NCI-H1105 treated with DMSO at 0.1 percent for 48 hours (cell line): ENCODE measurements at regions not wholly inside any gene's neighbourhood (a gene's known extent, or its start where the extent isn't known, plus 50 kb on each side); places are given as distances from the start of the nearest gene placed in this dataset.

ENCODE experiments used
- DNase-seq: peaks from one replicate; lab custom pipeline; 2025; lab: John Stamatoyannopoulos, UW

GRCh38 chr9:120291050-120291449 is 288.9 kb downstream of the CDK5RAP2 start:
- DNase-seq = no peak

- no peak for DNase-seq
Observed at GRCh38 chr9:120289990-120290975, 289.7 kb downstream of the CDK5RAP2 start.

DNA sequence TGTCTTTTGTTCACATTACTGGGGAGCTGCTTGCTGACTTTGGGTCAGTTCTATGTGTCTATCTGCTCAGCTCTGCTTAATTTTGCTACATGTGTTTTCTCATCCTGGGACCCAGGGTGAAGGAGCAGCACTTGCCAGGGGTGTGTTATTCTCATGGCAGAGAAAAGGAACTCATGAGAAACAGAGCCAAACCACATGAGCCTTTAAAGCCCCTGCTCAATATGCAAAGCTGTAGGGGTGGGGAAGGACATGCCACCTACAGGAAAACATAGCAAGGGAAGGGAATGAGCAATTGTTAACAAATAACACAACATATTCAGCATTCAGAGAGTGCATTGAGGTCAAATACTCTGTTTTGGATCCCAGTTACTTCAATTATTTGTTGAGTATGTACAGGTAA is 290.9 kb downstream of the CDK5RAP2 start:
- no peak for DNase-seq

- no peak for DNase-seq
Observed at GRCh38 chr9:120286530-120286929, 293.4 kb downstream of the CDK5RAP2 start.

- DNase-seq = no peak
Observed at GRCh38 chr9:120284821-120285220, 295.1 kb downstream of the CDK5RAP2 start.

- no peak for DNase-seq
Observed at GRCh38 chr9:120281665-120282064, 298.3 kb downstream of the CDK5RAP2 start.

GRCh38 chr9:120267929-120268328 is 312.0 kb downstream of the CDK5RAP2 start:
- no peak for DNase-seq

DNA sequence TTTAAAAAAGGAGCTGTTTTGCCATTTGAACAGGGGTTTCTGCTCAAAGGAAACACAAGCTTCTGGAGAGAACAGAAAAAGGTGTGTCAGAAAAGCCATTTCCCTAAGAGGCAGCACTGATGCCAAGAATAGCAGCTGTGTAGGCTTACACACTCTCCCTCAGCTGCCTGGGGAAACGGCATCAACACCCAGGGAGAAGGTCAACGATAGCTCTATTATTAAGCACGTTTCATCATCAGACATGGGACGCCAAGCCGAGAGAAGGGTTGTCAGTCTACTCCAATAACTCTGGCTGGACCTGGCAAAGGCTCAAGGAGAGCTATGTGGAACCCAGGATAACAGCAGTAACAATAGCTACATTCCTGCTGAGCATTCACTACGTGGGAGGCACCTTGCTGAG is 314.2 kb downstream of the CDK5RAP2 start:
- peak; percentile 49 for DNase-seq

- no peak for DNase-seq
Observed at GRCh38 chr9:120264528-120264927, 315.4 kb downstream of the CDK5RAP2 start.

- no peak for DNase-seq
Observed at GRCh38 chr9:120263836-120264235, 316.1 kb downstream of the CDK5RAP2 start.

DNA sequence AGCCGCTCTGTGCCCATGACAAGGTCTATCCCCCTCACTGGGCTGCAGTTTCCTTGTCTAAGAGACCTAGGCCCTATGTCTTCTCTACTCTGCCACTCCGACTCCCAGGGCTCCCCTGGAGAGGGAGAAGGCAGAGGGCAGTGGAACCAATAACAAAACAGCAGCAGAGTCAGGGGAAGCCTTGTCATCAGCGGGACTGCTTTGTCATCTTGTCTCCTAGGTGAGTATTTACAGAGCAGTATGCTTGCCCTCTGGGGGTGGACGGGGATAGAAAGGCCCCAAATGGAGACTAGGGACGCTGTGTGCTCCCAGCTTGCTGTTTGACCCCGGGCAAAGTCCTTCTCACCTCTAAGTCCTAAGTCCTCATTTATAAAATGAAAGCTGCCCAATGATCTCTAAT is 318.5 kb downstream of the CDK5RAP2 start:
- DNase-seq = no peak

GRCh38 chr9:120259100-120259499 is 320.9 kb downstream of the CDK5RAP2 start:
- no peak for DNase-seq

- DNase-seq = no peak
Observed at GRCh38 chr9:120258096-120258495, 321.9 kb downstream of the CDK5RAP2 start.

DNA sequence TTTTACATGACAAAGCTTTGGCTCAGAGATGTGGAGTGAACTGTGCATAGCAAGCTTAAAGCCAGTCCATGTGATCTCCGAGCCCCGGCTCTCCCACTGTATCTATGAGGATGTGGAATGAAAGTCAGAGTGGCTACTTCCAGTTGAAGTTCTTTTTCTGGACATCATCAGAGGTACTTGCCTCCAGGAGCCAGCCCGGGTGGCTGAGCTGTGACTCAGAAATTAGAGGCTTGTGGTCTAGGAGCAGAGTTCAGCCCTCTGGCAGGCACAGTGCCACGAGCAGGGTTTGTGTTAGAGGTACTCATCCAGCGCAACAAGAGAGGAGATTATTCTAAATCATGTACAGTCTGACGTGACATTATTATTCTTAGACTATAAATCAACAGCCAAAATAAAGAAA is 322.5 kb downstream of the CDK5RAP2 start:
- DNase-seq = peak; percentile 32

DNA sequence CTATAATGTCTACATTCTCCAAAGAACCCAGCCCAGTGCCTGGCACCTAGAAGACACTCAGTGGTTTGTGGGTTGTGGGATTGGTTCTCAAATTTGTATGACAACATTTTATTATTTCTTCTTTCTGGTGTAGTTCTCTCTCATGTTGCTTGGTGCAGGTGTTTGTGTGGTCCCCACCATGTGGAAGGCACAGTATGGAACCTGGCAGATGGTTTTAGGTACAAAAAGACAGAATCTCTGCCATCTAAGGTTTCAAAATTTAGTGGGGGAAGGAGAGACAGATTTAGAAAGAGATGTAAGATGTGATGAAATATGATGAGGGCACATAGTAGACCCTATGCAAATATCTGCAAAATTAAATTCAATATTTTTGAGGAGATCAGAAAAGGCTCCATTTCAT is 323.8 kb downstream of the CDK5RAP2 start:
- DNase-seq = no peak

GRCh38 chr9:120252248-120252647 is 327.7 kb downstream of the CDK5RAP2 start:
- no peak for DNase-seq

GRCh38 chr9:120242116-120242811 is 337.7 kb downstream of the CDK5RAP2 start:
- DNase-seq = no peak

DNA sequence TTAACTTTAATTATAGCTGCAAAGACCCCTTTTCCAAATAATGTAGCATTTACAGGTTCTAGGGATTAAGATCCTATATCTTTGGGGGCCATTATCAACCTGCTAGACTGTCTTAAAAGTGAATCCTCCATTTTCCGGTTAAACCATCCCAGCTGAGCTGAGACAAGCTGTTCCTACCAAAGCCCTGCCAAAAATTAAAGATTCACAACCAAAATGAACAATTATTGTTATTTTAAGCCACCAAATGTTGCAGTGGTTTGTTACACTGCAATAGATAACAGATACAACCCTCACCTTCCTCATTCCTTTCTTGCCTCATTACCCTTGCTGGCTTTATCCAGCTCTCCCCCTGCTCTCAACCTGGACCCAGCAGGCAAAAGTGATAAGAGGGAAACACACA is 343.4 kb downstream of the CDK5RAP2 start:
- DNase-seq = no peak

GRCh38 chr9:120235081-120235480 is 344.9 kb downstream of the CDK5RAP2 start:
- no peak for DNase-seq

DNA sequence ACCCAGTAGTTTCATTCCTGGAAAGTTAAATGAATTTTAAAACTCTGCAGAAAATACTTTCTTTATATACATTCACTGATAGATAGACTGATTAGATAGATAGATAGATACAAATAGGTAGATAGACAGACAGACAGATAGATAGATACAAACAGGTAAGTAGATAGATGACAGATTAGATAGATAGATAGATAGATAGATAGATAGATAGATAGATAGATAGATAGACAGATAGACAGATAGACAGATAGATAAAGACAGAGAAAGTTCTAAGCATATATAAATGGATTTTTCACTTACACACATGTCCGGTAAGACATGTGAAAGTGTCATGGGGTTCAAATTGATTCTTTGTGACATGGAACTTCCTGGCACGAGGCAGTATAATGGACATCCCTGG is 349.7 kb downstream of the CDK5RAP2 start:
- no peak for DNase-seq

DNA sequence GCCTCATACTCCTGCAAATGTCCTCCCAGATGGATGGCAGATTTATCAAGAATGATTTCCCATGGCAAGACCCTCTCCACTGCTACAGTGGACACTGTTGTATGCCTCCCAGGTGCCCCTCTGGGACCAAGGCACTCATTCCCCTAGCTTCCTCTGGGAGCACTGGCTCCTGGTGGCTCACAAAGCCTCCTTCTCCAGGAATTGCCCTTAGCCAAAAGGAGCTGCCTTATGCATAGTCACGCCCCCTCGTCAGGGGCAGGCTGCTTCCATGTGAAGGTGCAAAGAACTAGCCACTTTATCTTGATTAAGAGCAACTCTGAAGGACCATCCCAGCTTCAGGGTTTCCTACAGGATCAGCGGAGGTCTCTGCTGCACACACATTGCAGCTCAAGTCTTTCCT is 358.1 kb downstream of the CDK5RAP2 start:
- DNase-seq = no peak

DNA sequence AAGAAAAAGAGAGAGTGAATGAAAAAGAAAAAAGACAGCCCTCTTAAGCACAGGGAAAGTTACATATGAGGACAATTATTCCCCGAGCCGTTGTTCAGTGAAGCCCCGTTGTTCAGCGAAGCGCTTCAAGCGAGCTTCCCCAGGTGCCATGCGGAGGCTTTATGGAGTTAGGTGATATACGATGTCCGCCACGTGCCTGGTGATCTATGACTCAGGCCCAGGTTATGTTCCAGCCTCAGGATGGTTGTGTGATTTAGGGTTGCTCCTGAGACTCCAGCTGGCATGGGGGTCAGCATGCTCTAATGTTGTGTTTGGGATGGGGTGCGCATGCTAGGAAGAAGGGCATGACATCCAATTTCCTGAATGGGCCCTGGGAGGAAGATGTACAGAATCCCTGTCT is 365.6 kb downstream of the CDK5RAP2 start:
- no peak for DNase-seq

DNA sequence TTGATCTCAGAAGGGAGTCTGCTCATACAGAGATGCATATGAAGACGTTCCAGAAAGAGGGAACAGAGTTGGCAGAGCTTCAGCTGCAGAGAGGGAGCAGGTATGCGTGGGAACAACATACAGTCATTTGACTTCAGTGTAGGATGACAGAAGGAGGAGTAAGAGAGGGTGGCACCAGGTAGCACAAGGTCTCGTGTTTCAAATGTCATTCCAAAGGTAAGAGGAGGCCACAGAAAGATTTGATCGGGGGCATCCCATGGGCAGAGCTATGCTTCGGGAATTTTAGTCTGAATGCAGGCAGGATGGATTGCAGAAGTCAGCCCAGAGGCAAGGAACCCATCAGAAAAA is 367.1 kb downstream of the CDK5RAP2 start:
- DNase-seq = no peak
